Endodermal cell (in vitro differentiated cells): ENCODE measurements at regions not wholly inside any gene's neighbourhood (a gene's known extent, or its start where the extent isn't known, plus 50 kb on each side); places are given as distances from the start of the nearest gene placed in this dataset.

ENCODE experiments used
- DNase-seq: peaks from one replicate; pipeline ENCODE4 v3.0.0-alpha.2; 2017
- H3K27ac ChIP-seq: 2 replicates; pipeline ENCODE4 v1.5.1; 2013; ENCODE audit warnings: mild to moderate bottlenecking, low read depth, low read length, moderate library complexity
- H3K27me3 ChIP-seq: 2 replicates; pipeline ENCODE4 v1.6.1; 2013; ENCODE audit warnings: mild to moderate bottlenecking, low read length, moderate library complexity; ENCODE audit not compliant: insufficient read depth, control insufficient read depth, poor library complexity, severe bottlenecking
- H3K36me3 ChIP-seq: 2 replicates; pipeline ENCODE4 v1.7.0; 2013; ENCODE audit warnings: mild to moderate bottlenecking, low read length, moderate library complexity; ENCODE audit not compliant: control insufficient read depth, insufficient read depth
- H3K4me1 ChIP-seq: one replicate; pipeline ENCODE4 v1.7.0; 2013; ENCODE audit warnings: low read length; ENCODE audit not compliant: control insufficient read depth, insufficient read depth
- H3K4me3 ChIP-seq: 2 replicates; pipeline ENCODE4 v1.5.1; 2013; ENCODE audit warnings: mild to moderate bottlenecking, low read length, moderate library complexity
- H3K9ac ChIP-seq: 2 replicates; pipeline ENCODE4 v1.6.1; 2013; ENCODE audit warnings: mild to moderate bottlenecking, low read length, moderate library complexity; ENCODE audit not compliant: poor library complexity, severe bottlenecking; ENCODE audit errors: extremely low read depth
- H3K9me3 ChIP-seq: 2 replicates; pipeline ENCODE4 v1.6.1; 2013; ENCODE audit warnings: mild to moderate bottlenecking, low read length, moderate library complexity; ENCODE audit not compliant: control insufficient read depth
- H3K27ac Mint-ChIP-seq: 2 replicates; pipeline ENCODE4 v1.8.0; 2020; ENCODE audit warnings: mixed read lengths
- H3K27me3 Mint-ChIP-seq: 2 replicates; pipeline ENCODE4 v1.8.0; 2021; ENCODE audit warnings: mild to moderate bottlenecking, mixed read lengths; ENCODE audit not compliant: insufficient read depth
- H3K36me3 Mint-ChIP-seq: 2 replicates; pipeline ENCODE4 v1.8.0; 2020; ENCODE audit warnings: low read depth, mixed read lengths
- H3K4me1 Mint-ChIP-seq: 2 replicates; pipeline ENCODE4 v1.8.0; 2020; ENCODE audit warnings: mixed read lengths
- H3K4me3 Mint-ChIP-seq: 2 replicates; pipeline ENCODE4 v1.8.0; 2020; ENCODE audit warnings: mild to moderate bottlenecking, moderate library complexity, mixed read lengths
- H3K9me3 Mint-ChIP-seq: 2 replicates; pipeline ENCODE4 v1.8.0; 2020; ENCODE audit warnings: mild to moderate bottlenecking, mixed read lengths
- CTCF ChIP-seq: fragments of 200-600 bp; sonication (generic); conservative IDR thresholded peaks from 2 replicates; pipeline ENCODE4 v1.5.0; 2021; ENCODE audit warnings: antibody characterized with exemption, mild to moderate bottlenecking
- WGBS, 2 experiments: methylation state at CpG; one replicate each; pipeline versions ENCODE4 v1.1.5 to v1.1.7; 2013; ENCODE audit warnings: missing lambda C conversion rate in 2 of 2, mixed read lengths in 1 of 2; ENCODE audit not compliant: insufficient coverage in 1 of 2, insufficient read length in 1 of 2; 5-methylcytosine and 5-hydroxymethylcytosine counted together

- Mint-ChIP-seq H3K27me3 (no peaks in the 10 kb centered on the region), H3K9me3 (peaks cover 61% of the 10 kb centered on the region), H3K36me3 (no peaks in the 10 kb centered on the region), H3K4me3 (no peak overlapping the region), H3K27ac (no peak overlapping the region), H3K4me1 (peaks cover 4% of the 10 kb centered on the region)
- TF ChIP-seq CTCF = no peak
- no peaks in the 10 kb centered on the region for H3K27me3 ChIP-seq
- no peak overlapping the region for H3K9ac ChIP-seq
- no peaks in the 10 kb centered on the region for H3K36me3 ChIP-seq
- H3K4me1 ChIP-seq = no peaks in the 10 kb centered on the region
- no peaks in the 10 kb centered on the region for H3K9me3 ChIP-seq
- WGBS, 2 experiments = 95% methylated on average over 3 of the region's 3 CpGs; no CpG with 5 or more reads in 1 of the 2 experiments
- no peak for DNase-seq
- no peak overlapping the region for H3K4me3 ChIP-seq
- no peak overlapping the region for H3K27ac ChIP-seq
Observed at GRCh38 chrX:46262304-46262703, 282.9 kb downstream of the ZNF674 start.

GRCh38 chrX:46260499-46260898 is 284.7 kb downstream of the ZNF674 start:
- no peak overlapping the region for H3K4me3 Mint-ChIP-seq
- TF ChIP-seq CTCF = no peak

GRCh38 chrX:46258356-46258755 is 286.9 kb downstream of the ZNF674 start:
- no peaks in the 10 kb centered on the region for H3K27me3 ChIP-seq
- Mint-ChIP-seq H3K27ac (no peak overlapping the region), H3K9me3 (peaks cover 73% of the 10 kb centered on the region), H3K36me3 (no peaks in the 10 kb centered on the region), H3K4me3 (no peak overlapping the region), H3K4me1 (peaks cover 18% of the 10 kb centered on the region), H3K27me3 (peaks cover 3% of the 10 kb centered on the region)
- H3K36me3 ChIP-seq = no peaks in the 10 kb centered on the region
- TF ChIP-seq CTCF = no peak
- no peaks in the 10 kb centered on the region for H3K9me3 ChIP-seq
- 88% methylated on average over 1 of the region's 1 CpG; no CpG with 5 or more reads in 1 of the 2 experiments for WGBS, 2 experiments
- no peak for DNase-seq
- no peak overlapping the region for H3K4me3 ChIP-seq
- H3K27ac ChIP-seq = no peak overlapping the region
- H3K9ac ChIP-seq = no peak overlapping the region
- H3K4me1 ChIP-seq = no peaks in the 10 kb centered on the region

More at GRCh38 chrX:46260499-46260898, 284.7 kb downstream of the ZNF674 start:
- Mint-ChIP-seq H3K9me3 (peaks cover 75% of the 10 kb centered on the region), H3K27ac (no peak overlapping the region), H3K27me3 (no peaks in the 10 kb centered on the region), H3K36me3 (no peaks in the 10 kb centered on the region), H3K4me1 (peaks cover 4% of the 10 kb centered on the region)
- no peak for DNase-seq
- H3K36me3 ChIP-seq = no peaks in the 10 kb centered on the region
- H3K4me1 ChIP-seq = no peaks in the 10 kb centered on the region
- no peak overlapping the region for H3K27ac ChIP-seq
- WGBS, 2 experiments = 100% methylated on average over 1 of the region's 1 CpG; no CpG with 5 or more reads in 1 of the 2 experiments
- H3K4me3 ChIP-seq = no peak overlapping the region
- no peak overlapping the region for H3K9ac ChIP-seq
- H3K27me3 ChIP-seq = no peaks in the 10 kb centered on the region
- no peaks in the 10 kb centered on the region for H3K9me3 ChIP-seq
